ENCODE measurements at regions not wholly inside any gene's neighbourhood (a gene's known extent, or its start where the extent isn't known, plus 50 kb on each side); places are given as distances from the start of the nearest gene placed in this dataset.

GRCh38 chr5:152869971-152870370 lies 464.9 kb upstream of the NMUR2 start:
- POLR2A ChIA-PET: no interaction called here
- TF ChIP-seq RFXANK (CRISPR knock-in tag; IDR thresholded peaks at IDR 0.05) (no peak), ZNF446 (CRISPR knock-in tag; IDR thresholded peaks at IDR 0.05) (no peak), SNAPC4 (CRISPR knock-in tag; IDR thresholded peaks at IDR 0.05) (no peak), HIC2 (CRISPR knock-in tag; IDR thresholded peaks at IDR 0.05; ENCODE audit: low read depth) (no peak), JUN (CRISPR knock-in tag; IDR thresholded peaks at IDR 0.05) (no peak), MZF1 (CRISPR knock-in tag; IDR thresholded peaks at IDR 0.05; ENCODE audit: borderline replicate concordance) (no peak)
- no peak for DNase-seq (ENCODE audit: low spot score)

More at GRCh38 chr5:152869971-152870370, 464.9 kb upstream of the NMUR2 start:
- in situ Hi-C loops (cut with HindIII; ENCODE audit: extremely low pct_ligation_motif_present, low pct_unique_long_range_greater_than_20kb) (no loop called here), intact Hi-C loops (cut with micrococcal nuclease; ENCODE audit: unreplicated experiment) (no loop called here)
- no peak overlapping the region for H3K9ac ChIP-seq (ENCODE audit: insufficient read depth, low read depth, low read length)
- no peak overlapping the region for H3K4me3 ChIP-seq (replicated peaks in 1 of 3; ENCODE audit: insufficient read depth in 1 of 3, low read depth in 2 of 3, low read length in 3 of 3)
- peaks cover 75% of the 10 kb centered on the region for H3K9me3 ChIP-seq (ENCODE audit: low read length)
- no peak overlapping the region for H3K4me2 ChIP-seq (ENCODE audit: low read depth, low read length)
- no peak overlapping the region for H2AFZ ChIP-seq (ENCODE audit: low read length)
- H3K36me3 ChIP-seq (replicated peaks in 1 of 2; ENCODE audit: control insufficient read depth in 1 of 2, insufficient read depth in 2 of 2, low read length in 2 of 2): no peaks in the 10 kb centered on the region
- no peak overlapping the region for H3K27ac ChIP-seq (ENCODE audit: extremely low read length, insufficient read depth, low read length)
- ATAC-seq (no peak), FAIRE-seq (no peak)
- CTCF ChIA-PET (ENCODE audit: low intra/inter-chr PET ratio, low total read pairs): no interaction called here
- H3K79me2 ChIP-seq (ENCODE audit: insufficient read depth, low read length): no peaks in the 10 kb centered on the region
- no peaks in the 10 kb centered on the region for H3K4me1 ChIP-seq (ENCODE audit: insufficient read depth, low read length)
- no peaks in the 10 kb centered on the region for H3K27me3 ChIP-seq (ENCODE audit: control insufficient read depth in 1 of 2, insufficient read depth in 2 of 2, low read length in 2 of 2)
- WGBS (ENCODE audit: low lambda C conversion rate): 39% methylated on average over 4 of the region's 4 CpGs
- no peaks in the 10 kb centered on the region for H4K20me1 ChIP-seq (ENCODE audit: insufficient read depth, low read length)
- no TSS peak for BruUV-seq (replicated peaks)
